ENCODE measurements at regions not wholly inside any gene's neighbourhood (a gene's known extent, or its start where the extent isn't known, plus 50 kb on each side); places are given as distances from the start of the nearest gene placed in this dataset.

GRCh38 chr12:124458220-124458991 is 109.0 kb downstream of the NCOR2 start:
- TF ChIP-seq RCOR1 (IDR thresholded peaks at IDR 0.05; ENCODE audit: insufficient replicate concordance, low read length) = no peak
- no peak for TF ChIP-seq CTCF (conservative IDR thresholded peaks at IDR 0.05; ENCODE audit: low read depth, low read length)
- TF ChIP-seq MAZ (IDR thresholded peaks at IDR 0.05; ENCODE audit: borderline replicate concordance, low read depth, low read length) = no peak
- no peak for TF ChIP-seq FOS (IDR thresholded peaks at IDR 0.05; ENCODE audit: low read depth, low read length)

Data from IMR-90 (cell line).